SK-N-SH (cell line): ENCODE measurements at regions not wholly inside any gene's neighbourhood (a gene's known extent, or its start where the extent isn't known, plus 50 kb on each side); places are given as distances from the start of the nearest gene placed in this dataset.

Source experiments
- CHD2 ChIP-seq: fragments of 150-350 bp; IDR thresholded peaks from 2 replicates; pipeline ENCODE4 v1.6.1; 2018; ENCODE audit warnings: low read length; ENCODE audit not compliant: partially characterized antibody
- CTCF ChIP-seq: fragments of 200-600 bp; sonication (generic); IDR thresholded peaks from 2 replicates; pipeline ENCODE4 v1.6.1; 2017; ENCODE audit warnings: antibody characterized with exemption, mild to moderate bottlenecking, moderate library complexity
- EP300 ChIP-seq, 2 experiments: IDR thresholded peaks; 2 replicates each; pipeline versions ENCODE4 v1.4.0 to v1.6.1; 2012; ENCODE audit warnings: borderline replicate concordance in 1 of 2, low read depth in 1 of 2, low read length in 1 of 2
- EZH2phosphoT487 ChIP-seq: fragments of 200-600 bp; sonication (generic); IDR thresholded peaks from 2 replicates; pipeline ENCODE4 v1.6.1; 2017; ENCODE audit warnings: low read depth, mixed run types, mild to moderate bottlenecking, antibody characterized with exemption, moderate library complexity, borderline replicate concordance
- GABPA ChIP-seq: IDR thresholded peaks from 2 replicates; pipeline ENCODE4 v1.4.0; 2012; ENCODE audit warnings: low read depth, mild to moderate bottlenecking
- IRF3 ChIP-seq: fragments of 150-350 bp; IDR thresholded peaks from 2 replicates; pipeline ENCODE4 v1.6.1; 2016; ENCODE audit warnings: mild to moderate bottlenecking, low read depth, low read length
- MEF2A ChIP-seq: IDR thresholded peaks from 2 replicates; pipeline ENCODE4 v1.4.0; 2012; ENCODE audit warnings: low read depth, borderline replicate concordance
- POLR2AphosphoS5 ChIP-seq: IDR thresholded peaks from 2 replicates; pipeline ENCODE4 v1.6.1; 2012; ENCODE audit warnings: low read depth, low read length
- RAD21 ChIP-seq: IDR thresholded peaks from 2 replicates; pipeline ENCODE4 v1.6.1; 2012; ENCODE audit warnings: mild to moderate bottlenecking, low read length
- REST ChIP-seq: IDR thresholded peaks from 2 replicates; pipeline ENCODE4 v1.6.1; 2012; ENCODE audit warnings: mild to moderate bottlenecking, low read depth, low read length, moderate library complexity
- RFX5 ChIP-seq: IDR thresholded peaks from 2 replicates; pipeline ENCODE4 v1.6.1; 2012; ENCODE audit warnings: mild to moderate bottlenecking, improper control_type of control experiment, low read length

GRCh38 chr10:131689016-131689415 lies 211.8 kb upstream of the PPP2R2D start:
- TF ChIP-seq EP300 (IDR thresholded peaks at IDR 0.05; ENCODE audit: borderline replicate concordance in 1 of 2, low read depth in 1 of 2, low read length in 1 of 2) (no peak), CTCF (no peak), EZH2phosphoT487 (no peak), POLR2AphosphoS5 (no peak), GABPA (no peak), CHD2 (no peak), REST (no peak), RAD21 (no peak), MEF2A (no peak), IRF3 (no peak), RFX5 (no peak)
